ENCODE measurements at regions not wholly inside any gene's neighbourhood (a gene's known extent, or its start where the extent isn't known, plus 50 kb on each side); places are given as distances from the start of the nearest gene placed in this dataset.

DNA sequence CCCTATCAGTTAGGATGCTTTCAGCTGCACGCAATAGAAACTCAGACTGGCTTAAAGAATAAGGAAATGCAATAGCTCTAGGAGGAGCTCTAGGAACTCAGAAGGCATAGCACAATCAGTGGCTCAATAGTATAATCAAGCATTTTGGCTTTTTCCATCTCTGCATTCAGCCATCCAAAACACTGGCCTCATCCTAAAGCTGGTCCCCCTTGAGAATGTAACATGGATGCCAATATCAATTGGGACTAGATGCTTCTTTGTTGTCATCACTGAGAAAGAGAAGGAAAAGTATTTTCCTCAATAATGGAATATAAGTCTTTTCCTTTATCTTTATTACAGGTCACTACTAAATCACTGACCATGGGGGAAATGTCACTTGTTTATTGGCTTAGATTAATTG, 509.5 kb downstream of the PLPP3 start:
- Histone ChIP-seq H3K36me3 (ENCODE audit: control insufficient read depth in 2 of 2, insufficient read depth in 2 of 2, low read length in 1 of 2) (no peaks in the 10 kb centered on the region), H3K9ac (ENCODE audit: control insufficient read depth, insufficient read depth, low read length) (no peak overlapping the region), H3K27me3 (replicated peaks in 1 of 2; ENCODE audit: control insufficient read depth in 2 of 2, insufficient read depth in 2 of 2, low read length in 1 of 2) (no peaks in the 10 kb centered on the region), H3K4me3 (no peak overlapping the region), H3K9me3 (replicated peaks; ENCODE audit: control insufficient read depth, insufficient read depth, low read length) (no peaks in the 10 kb centered on the region; the same call in 2 of the 3 replicates), H3K4me1 (ENCODE audit: control insufficient read depth, insufficient read depth, low read length) (no peaks in the 10 kb centered on the region), H3K27ac (ENCODE audit: control insufficient read depth, insufficient read depth) (no peak overlapping the region), H4K20me1 (ENCODE audit: control insufficient read depth, insufficient read depth) (no peaks in the 10 kb centered on the region), H2AFZ (ENCODE audit: control insufficient read depth, low read depth, low read length) (no peak overlapping the region), H3K4me2 (ENCODE audit: control insufficient read depth, insufficient read depth) (no peak overlapping the region), H3K79me2 (ENCODE audit: control insufficient read depth, insufficient read depth, low read length) (no peaks in the 10 kb centered on the region)
- ChIA-PET CTCF (interaction anchor here (1.1 kb wide), 2 partner anchors 24 to 507 kb away, joined by 3 to 4 read pairs; no protein-coding TSS in a partner anchor), SMC1A (ENCODE audit: uncharacterized antibody, unreplicated experiment) (interaction anchor here (0.7 to 1.6 kb wide), 7 partner anchors 9 to 515 kb away, joined by 3 to 6 read pairs (median 3); no protein-coding TSS in a partner anchor), RAD21 (ENCODE audit: unreplicated experiment) (interaction anchor here (1.0 to 1.3 kb wide), 3 partner anchors 78 to 507 kb away, joined by 3 to 5 read pairs (median 3); no protein-coding TSS in a partner anchor), POLR2A (no interaction called here)
- no peak for FAIRE-seq
- DNase-seq (ENCODE audit: low read depth, low spot score): no peak
- TF ChIP-seq ZSCAN29 (IDR thresholded peaks at IDR 0.05): no peak
- TF ChIP-seq ZBTB40 (IDR thresholded peaks at IDR 0.05; ENCODE audit: borderline replicate concordance): no peak
- TF ChIP-seq PBX3 (IDR thresholded peaks at IDR 0.05; ENCODE audit: insufficient replicate concordance, low read depth, low read length): no peak
- TF ChIP-seq CREB1 (IDR thresholded peaks at IDR 0.05; ENCODE audit: low read depth): no peak
- no peak for TF ChIP-seq MEF2A (IDR thresholded peaks at IDR 0.05; ENCODE audit: insufficient read depth, low read depth, low read length)
- peak; percentile 21; the same call in 1 of the 2 replicates for TF ChIP-seq RAD21 (IDR thresholded peaks at IDR 0.05; ENCODE audit: insufficient read depth, low read depth, low read length)
- peak in 1 of 3 experiments; percentile 24; a peak in 2 of 6 replicates for TF ChIP-seq CTCF (IDR thresholded peaks at IDR 0.05 in 2 of 3, conservative IDR thresholded peaks at IDR 0.05 in 1 of 3; ENCODE audit: control insufficient read depth in 2 of 3, extremely low read depth in 1 of 3, insufficient read depth in 1 of 3, low read depth in 3 of 3, low read length in 3 of 3)
- no peak for TF ChIP-seq SP1 (IDR thresholded peaks at IDR 0.05; ENCODE audit: low read depth, low read length)
- no peak for TF ChIP-seq NKRF (conservative IDR thresholded peaks at IDR 0.05)
- 42% methylated on average over 1 of the region's 1 CpG for whole genome bisulfite sequencing (ENCODE audit: insufficient coverage, insufficient replicate concordance, low lambda C conversion rate, missing lambda C conversion rate)
- in situ Hi-C loops (cut with MboI) (no loop called here), intact Hi-C loops (cut with micrococcal nuclease; ENCODE audit: unreplicated experiment) (loop anchor here (2.0 kb wide), 1 partner anchor 65 kb away; no protein-coding TSS in a partner anchor)
- BruUV-seq (replicated peaks): no TSS peak
- no peak for ATAC-seq
